ENCODE measurements at regions not wholly inside any gene's neighbourhood (a gene's known extent, or its start where the extent isn't known, plus 50 kb on each side); places are given as distances from the start of the nearest gene placed in this dataset.

DNA sequence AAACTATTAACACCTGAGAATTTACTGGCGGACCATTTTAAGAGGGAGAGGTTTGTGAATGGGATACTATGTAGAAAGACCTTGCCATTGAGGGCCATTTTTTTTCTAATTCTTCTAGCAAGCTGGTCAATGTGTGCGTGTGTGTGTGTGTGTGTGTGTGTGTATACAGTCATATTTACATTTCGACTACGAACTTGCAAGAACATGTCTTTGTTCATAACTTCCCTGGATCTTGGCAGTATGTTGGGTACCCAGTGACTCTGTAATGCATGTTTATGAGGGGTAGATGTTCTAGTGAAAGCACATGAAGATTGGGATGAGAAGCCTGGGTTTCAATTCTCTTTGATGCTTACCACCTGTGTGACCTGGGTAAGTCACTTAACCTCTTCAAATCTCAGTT lies 133.6 kb downstream of the UBE2E3 start:
- no peak for DNase-seq

DNA sequence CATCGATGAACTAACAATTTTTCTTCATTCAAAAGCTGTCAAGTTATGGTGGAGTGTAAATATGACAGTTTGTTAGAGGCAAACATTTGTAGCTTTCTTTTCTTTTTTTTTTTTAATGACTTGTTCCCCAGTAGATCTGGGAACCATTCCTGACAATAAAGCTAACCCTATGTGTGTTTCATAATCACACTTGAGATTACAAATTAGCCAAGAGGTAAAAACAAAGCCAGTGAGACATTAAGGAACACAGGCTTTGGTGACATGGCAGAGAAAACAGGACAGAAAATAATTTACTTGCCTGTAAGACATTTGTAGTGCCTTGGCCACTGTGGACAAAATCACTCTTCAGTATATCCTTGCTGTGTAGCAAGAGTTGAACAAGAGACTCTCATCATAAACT lies 135.9 kb downstream of the UBE2E3 start:
- DNase-seq: no peak

DNA sequence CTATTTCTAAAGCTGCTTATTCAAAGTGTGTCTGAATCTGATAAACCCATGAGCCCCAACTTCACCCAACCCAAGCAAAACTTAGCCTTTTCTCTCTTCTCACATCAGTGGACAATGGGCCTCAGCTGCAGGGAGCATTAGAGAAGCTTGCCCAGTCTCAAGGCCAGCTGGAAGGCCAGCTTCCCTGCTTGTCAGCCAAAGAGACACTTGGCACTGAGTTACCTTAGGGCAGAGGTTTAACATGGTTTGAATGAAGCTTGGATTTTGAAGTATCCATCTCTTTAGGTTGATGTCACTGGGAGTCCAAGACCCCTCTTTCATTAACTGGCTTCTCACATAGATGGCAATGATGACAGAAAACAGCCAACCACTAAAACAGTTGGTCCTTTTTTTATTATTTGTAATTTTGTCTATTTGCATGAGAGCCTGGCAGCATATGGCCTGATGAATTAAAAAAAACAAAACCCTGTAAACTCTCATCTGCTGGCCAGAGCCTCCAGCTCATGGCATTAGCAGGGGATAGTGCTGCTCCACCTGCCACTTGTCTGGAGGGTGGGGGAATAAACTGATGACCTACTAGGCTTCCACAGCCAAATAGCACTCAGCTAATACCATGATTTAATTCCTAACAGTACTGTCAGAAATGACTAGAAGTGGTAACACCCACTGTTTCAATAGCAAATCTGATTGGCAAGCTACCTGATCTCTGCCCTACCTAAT lies 137.0 kb downstream of the UBE2E3 start:
- no peak for DNase-seq

DNA sequence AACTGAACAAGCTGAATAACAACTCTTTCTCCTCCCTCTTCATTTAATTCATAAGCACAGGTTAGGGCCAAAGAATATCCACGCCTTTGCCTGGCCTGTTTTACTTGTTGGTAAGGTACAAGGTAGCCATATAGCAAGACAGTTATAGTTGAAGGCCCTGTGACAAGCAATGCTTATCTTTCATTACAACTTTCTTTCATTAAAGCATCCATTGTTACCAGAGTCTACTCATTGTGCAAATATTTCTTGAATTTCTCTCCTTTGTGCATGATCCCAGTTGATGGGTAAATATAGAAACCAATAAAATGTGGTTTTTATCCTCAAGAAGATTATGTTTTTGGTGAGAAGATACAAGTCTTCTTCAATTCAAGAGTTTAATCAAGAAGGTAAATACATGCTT lies 140.2 kb downstream of the UBE2E3 start:
- peak; percentile 15 for DNase-seq

DNA sequence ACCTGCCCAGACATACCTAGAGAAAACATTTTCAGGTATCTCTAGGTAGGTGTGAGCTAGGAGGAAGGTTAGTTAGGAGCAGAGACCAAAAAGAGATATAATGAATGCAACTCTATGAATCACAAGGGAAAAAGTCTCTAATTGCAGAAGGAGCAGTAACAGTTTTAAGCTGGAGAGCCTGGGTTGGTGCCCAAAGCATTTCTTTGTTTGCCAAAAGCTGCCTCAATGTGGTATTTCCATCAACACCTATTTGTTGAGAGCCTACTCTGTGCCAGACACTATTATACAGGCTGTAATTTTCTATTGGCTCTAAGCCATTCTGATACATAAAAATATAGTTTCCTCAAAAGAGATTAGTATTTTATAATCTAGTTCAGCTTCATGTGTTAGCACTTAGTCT lies 141.6 kb downstream of the UBE2E3 start:
- DNase-seq: no peak

DNA sequence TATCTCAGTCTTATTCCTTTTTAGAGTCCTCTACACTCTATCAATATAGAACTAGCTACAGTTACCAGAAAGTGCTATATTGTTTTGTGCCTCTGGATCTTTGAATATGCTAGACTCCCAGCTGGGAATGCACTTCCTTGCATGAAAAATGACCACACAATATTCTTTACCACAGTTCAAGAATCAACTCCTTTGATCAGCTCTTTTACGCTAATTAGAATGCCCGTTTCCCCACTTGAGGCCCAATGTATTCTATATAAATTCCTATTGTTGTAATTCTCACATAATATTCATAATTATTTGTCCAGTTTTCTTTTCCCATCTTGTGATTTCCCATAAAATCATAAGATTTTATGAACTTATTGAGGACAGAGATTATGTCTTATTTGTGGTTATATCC lies 142.2 kb downstream of the UBE2E3 start:
- DNase-seq: no peak

DNA sequence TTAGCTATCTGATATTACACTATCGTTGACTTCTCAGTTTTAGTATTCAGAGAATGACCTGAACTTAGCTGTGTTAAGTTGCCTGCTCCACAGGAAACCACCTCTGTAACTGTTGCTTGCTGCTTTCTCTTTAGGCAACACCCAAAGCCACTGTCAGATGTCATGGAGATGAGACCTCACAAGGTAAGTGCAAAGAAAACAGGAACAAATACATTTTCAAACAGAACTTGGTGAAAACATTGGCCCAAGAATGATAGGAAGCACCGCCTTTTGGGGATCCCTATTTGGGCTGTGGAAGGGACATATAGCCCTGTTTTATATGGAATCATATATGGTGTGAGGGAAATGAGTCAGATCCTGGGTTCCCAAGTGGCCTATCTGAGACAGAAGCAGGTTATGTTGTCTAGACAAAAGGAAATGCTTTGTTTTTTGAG lies 143.4 kb downstream of the UBE2E3 start:
- peak; percentile 64 for DNase-seq

DNA sequence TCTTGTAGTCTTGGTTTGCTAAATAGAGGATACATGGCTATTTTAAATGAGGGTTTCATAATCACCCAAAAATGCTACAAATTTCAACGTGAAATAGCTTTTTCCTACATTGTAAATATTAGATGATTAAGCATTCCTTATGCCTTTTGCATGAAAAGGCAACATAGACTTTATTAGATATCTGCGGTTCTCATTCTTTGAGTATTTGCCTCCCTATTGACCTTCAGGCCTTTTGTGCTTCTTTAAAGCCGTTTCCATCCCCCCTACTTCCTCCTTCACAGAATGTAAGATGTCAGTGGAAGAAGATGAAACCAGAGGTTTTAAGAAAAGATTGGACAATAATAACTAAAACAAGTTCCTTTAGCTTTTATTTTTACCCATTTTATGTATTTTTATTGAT lies 144.1 kb downstream of the UBE2E3 start:
- DNase-seq: peak; percentile 61

DNA sequence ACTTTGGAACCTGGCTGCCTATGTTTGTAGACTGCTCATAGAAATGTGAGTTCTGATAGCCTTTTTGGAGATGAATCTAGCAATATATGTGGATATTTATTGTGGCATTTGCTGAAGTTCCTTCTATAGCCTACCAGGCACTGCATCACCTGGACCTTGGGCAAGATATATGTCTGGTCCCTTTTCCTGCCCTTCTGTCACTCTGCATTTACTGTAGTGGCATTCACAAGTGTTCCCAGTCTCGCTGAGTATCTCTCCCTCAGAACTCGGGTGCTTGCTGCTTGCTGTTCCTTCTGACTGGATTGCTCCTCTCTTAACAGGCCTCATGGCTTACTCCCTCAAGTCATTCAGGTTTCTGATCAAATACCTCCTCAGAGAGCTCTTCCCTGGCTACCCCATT lies 145.0 kb downstream of the UBE2E3 start:
- DNase-seq: no peak

DNA sequence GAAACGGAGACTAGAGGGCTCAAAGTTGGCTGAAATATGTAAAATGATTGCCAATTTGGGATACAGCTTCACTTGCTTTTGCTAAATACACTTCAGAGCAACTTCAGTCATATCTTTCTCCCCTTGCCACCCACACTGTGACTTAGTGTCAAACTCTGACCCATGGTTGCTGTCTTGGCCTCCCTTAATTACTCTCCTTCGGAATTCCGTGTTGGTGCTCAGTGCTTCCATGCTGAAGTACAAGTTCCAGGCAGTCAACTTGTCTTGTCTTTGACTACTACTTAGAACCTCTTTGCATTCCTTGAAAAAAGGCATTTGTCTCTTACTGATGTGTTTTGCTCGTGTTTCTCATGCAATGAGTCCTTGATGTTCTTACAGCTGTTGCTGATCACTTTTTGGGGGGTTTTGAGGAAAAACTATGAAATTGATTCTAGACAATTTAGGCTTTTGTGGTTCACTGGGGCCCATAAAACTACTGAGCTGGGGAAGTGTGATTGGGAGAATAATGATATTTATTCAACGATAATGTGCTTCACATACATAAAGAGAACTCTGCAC lies 146.0 kb downstream of the UBE2E3 start:
- no peak for DNase-seq

DNA sequence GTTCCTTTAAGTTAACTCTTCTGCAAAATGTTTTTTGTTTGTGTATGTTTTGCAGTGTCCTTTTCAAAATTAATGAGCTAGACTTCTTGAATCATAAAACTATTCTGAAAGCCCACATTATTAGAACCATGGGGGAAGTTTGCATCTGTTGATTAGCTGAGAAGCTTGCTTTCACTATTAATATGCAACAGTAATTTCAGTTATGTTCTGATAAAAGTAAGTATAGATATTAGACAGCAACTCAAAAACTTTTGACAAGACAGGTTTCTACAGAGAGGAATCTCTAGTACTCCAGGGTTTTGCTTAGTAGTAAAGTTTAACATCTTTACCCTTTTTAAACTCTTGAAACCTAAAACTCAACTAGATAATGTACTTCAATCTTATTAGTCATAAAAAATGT lies 147.8 kb downstream of the UBE2E3 start:
- DNase-seq: no peak

DNA sequence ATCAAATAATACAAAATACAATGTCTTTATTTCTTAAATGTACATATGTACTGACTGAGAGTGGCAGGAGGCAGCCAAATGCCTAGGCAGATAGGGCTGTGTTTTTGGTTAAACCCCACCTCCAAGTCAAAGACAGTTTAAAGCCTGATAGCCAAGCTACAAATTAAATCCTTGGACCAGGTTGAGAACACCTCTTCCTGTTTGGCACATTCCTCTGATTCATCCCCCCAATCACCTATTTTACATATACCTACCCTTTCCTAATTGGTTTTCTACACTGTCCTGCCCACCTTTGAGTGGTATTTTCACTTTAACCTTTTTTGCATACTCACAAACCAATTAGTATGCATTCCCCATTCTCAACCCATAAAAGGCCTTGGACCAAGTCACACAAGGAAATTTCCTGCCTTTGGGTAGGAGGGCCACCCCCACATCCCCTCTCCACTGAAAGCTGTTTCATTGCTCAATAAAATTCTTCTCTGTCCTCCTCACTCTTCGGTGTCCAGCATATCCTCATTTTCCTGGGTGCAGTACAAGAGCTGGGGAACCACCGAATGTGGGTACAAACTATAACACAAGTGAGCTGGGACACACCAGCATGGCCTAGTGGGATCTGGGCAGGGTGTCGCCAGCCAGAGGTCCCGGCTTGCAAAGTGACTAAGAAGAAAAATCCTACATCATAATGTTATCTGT lies 149.1 kb downstream of the UBE2E3 start:
- DNase-seq: no peak

DNA sequence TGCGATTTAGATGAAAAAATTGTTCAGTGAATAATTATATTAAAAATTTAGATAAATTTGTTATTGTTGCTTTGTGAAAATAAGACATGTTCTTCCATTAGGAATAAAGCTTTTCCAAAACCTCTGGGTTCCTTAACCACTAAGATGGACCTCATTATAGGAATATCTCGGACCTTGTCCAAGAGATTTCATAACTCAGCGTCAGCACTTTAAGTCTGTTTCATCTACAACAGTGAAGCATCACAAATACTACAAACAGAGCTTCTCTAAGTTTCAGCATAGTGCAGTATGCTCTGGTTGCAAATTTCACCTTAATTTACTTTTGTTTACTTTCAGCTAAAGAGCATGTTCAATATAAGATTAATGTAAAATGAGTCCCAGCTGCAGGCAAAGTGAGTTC lies 150.3 kb downstream of the UBE2E3 start:
- peak; percentile 12 for DNase-seq

DNA sequence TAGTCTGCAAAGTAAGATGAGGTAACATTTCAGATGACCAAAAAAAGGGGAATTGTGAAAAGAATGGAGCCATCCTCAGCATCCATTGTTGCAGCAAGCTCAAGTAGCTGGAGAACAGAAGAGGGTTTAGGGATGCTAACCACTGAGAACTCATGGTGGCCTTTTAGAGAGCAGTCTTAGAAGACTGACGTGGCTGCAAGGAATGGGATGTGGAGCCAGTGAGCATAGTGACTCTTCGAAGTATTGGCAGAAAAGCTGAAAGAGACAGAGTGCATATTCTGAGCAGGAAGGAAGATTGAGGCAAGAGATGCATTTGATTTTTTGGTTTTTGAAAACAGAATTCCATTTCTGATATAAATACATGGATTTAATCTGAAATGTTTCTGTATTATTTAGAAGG lies 151.2 kb downstream of the UBE2E3 start:
- DNase-seq: no peak

DNA sequence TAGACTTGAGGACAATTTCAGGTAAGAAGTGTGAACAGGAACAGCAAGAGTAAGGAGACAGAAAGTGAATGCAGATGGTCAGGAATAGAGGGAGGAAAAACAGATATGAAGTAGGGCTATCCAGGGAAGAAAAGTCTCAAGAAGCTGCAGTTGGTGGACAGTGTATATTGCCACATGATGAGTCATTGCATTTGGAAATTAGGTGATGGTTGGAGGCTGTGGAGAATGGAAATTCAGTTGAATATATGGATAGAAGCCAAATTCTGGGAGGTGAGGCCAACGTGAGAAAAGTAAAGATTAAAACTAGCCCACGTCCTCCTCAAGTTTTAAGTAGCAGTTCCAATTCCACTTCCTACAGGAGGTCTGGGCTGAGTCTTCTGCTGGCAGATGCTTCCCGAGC lies 158.4 kb downstream of the UBE2E3 start:
- DNase-seq: peak; percentile 6

DNA sequence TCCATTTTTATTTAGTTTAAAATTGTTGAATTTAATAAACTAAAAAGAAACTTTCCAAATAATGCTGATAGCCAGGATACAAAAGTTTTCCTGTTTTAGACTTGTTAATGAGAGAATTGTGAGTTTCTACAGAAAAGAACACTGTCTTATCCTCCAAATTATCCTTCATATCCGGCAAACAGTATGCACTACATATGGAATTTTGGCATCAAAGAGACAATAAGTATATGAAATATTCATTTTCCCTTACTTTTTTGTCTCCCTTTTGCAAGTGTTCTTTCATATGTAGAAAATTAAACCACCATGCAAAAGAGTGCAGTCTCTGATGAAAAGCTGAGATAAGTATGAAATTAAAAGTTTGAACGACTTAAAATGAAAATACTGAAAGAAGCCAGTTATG lies 159.4 kb downstream of the UBE2E3 start:
- no peak for DNase-seq

DNA sequence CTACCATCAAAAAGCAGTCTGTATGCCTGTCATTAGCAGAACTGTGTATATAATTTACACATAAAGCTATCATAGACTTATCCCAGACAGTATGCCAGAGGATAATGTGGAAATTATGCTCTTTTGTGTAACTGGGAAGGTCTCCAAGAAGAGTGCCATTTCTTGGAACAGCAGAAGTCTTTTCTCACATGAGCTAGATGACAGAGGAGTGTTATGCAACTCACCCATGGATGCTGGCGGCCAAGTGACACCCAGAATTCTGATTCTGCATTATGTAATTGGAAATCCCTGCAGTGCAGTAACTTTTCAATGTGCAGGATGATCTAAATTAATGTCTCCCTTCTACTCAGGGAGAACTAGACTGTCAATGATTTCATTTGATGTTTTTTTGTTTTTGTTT lies 160.0 kb downstream of the UBE2E3 start:
- DNase-seq: peak; percentile 25

DNA sequence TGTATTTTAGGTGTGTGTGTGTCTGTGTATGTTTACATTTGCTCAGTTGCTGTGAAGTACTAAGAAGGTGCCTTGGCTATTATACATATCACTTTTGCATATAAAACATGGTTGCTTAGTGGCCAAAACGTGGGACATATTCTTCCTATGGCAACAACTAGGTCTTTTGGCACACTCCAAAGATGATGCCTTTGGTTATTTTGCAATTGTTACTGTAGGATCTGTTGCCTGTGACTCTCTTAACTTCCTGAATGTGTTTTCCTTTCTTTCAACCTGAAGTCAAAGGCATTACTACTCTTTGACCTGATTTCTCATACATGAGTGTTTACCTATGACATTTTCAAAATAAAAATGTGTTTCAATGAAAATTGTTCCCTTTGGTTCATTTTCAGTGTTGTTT lies 160.5 kb downstream of the UBE2E3 start:
- DNase-seq: no peak

DNA sequence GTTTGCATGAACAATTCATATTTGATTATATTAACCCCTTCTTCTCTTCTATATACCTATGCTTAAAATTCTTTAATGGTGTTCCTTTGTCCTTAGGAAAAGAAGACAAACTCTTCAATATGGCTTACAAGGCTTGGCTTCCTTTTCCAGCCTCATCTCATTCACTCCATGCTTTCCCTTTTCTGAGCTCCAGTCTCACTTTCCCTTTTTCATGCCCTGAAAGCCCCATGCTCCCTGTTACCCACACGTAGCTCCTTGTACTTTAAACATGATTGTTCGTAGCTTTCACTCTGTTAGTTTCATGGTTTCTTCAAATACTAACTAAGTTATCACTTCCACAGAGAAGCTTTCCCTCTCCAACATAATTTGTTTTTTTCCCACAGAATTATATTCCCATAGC lies 161.3 kb downstream of the UBE2E3 start:
- no peak for DNase-seq

DNA sequence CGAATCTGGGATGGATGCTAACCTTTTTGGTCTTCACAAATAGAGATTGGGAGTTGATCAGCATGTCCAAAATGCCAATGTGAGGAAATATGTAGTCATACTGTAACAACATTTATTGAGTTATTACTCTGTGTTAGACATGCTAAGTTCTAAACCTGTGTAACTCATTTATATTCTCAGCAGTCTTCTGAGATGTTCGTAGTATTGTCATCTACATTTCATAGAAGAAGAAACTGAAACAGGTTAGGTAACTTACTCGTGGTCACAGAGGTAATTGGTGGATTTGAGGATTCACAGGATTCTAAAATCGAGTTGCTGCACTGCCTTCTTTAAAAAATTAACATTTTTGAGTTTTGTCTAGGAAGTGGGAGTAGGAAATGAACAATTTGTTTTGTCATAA lies 162.1 kb downstream of the UBE2E3 start:
- no peak for DNase-seq

DNA sequence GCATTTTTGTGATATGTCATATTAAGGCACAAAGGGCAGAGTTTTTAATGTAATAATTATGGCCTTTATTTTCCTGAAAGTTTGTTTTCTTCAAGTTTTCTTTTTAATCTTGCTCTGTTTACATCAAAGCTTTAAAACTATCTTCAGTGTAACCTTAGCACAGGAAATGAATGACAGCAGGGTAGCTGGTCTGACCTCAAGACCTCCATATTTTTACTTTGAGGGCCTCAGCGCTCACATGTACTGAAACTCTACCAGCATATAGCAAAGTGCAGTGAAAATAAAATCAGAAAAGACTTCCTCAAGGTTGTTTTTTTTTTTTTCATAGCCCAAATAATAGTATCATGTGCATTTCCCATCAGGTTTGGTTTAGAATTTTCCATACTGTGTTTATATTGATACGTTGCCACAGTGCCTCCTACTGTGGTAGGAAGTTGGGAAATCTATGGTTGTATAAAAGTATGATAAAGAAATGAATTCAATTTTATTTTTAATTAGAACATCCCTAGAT lies 163.4 kb downstream of the UBE2E3 start:
- no peak for DNase-seq

DNA sequence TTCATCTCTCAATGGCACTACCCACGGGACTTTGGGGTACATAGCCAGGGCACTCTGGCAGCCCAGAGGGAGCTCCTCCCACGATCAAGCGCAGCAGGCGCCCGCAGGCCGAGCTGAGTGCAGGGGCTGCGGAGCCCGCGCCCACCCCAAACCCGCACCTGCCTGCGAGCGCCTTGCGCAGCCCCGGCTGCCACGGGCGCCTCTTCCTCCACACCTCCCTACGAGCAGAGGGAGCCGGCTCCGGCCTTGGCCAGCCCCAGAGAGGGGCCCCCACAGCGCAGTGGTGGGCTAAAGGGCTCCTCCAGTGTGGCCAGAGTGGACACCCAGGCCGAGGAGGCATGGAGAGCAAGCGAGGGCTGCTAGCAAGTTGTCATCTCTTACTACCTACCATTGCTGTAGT lies 165.2 kb downstream of the UBE2E3 start:
- DNase-seq: no peak

DNA sequence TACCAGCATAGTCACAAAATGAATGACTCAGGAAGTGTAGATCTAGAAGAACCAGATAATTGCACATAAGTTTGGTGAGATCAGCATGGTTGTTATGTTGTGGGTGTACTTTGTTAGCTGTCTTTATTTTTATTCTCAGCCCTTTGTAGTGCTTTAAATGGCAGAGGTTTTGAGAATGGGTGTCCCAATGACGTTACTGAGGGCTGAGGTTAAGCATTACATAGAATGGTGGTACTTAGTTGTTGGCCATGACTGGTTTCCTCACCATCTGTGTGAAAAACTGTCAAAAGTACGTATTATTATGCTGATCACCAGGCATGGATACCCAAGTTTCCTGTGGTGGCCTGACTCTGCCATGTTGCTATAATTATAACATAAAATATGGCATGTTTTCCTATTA lies 165.8 kb downstream of the UBE2E3 start:
- no peak for DNase-seq

DNA sequence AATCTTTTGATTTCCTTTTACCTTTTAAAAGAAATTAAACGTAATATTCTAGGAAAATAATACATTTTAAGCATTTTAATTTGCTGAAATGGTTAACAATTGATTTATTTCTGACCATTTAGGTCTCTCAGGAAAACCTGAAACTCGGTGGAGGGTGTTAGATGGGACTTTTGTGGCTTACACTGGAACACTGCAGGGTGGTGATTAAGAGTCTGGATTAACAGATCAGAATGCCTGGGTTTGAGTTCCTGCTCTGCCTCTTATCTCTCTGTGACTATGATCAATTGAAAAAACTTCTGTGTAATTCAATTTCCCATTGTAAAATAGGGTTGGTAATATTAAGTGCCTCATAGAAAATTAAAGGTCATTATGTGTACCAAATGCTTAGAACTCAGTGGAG lies 168.7 kb downstream of the UBE2E3 start:
- no peak for DNase-seq

Measured in fibroblast of skin of scalp (primary cell).